ENCODE measurements at regions not wholly inside any gene's neighbourhood (a gene's known extent, or its start where the extent isn't known, plus 50 kb on each side); places are given as distances from the start of the nearest gene placed in this dataset.

DNA sequence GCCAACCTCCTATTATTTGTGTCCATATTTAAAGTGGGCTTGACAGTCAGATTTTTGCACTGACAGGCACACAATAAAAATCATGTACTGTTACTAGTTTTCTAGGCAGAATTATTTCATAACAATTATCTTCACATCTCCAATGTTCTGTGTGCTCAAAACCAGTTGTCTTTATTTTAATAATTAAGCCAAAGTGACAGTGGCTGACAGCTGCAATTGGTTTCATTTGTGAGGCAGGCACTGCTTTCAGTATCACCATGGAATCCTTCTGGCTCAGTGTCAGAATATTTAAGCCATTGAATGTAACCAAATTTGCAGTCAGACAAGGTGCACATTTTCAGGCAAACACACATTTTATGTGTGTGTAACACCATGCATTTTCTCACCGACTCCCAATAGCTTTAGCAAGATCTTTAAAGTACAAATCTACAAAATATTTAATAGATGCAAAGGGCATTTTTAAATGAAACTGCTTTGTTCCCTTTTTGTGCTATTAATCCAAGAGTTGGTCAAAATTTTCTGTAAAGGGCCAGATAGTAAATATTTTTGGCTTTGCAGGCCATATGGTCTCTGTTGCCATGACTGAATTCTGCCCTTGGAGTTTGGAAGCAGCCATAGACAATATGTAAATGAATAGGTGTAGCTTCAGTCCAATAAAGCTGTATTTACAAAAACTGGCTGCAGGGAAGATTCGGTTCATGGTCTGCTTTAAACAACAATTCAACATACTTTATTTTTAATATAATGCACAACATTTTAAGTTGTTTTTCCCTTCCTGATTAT is 486.0 kb downstream of the KCNJ2 start:
- no peak for DNase-seq (ENCODE audit: extremely low read depth in 1 of 11, low read depth in 9 of 11, low spot score in 4 of 11)

DNA sequence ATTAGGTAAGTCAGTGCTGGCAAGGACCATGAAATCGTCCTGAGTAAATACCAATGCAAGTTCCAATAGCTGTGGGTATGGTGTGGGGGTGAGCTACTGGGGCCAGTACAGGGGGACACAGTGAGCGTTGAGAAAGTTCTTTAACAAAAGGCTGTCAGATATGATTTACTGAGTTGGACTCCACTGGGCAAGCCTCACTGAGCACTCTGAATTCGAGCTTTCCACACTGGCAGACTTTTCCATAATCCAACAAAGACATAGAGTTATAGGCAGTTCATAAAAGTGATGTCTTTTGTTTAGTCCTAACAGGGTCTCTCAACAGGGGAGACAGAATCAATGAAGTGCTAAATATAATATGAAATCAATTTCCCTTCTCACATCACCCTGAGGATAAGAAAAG is 489.0 kb downstream of the KCNJ2 start:
- DNase-seq (ENCODE audit: extremely low read depth in 1 of 11, low read depth in 9 of 11, low spot score in 4 of 11), result no peak

DNA sequence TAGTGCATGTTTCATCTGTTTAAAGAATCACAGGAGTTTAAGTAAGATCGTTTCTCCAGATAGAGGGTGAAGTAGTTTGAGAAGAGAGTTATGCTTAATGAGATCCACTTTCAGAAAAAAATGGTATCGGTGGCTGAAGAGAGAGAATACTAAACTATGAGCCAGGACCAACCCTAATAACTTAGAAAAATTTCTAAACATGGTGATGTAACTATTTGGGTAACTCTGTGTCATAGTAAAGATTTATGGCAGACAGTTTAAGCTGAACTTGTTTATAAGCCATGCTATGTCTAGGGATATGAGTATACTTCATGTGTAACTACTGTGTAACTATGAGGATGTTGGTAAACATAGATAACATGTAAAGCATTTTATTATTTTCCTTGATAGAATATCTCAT is 489.5 kb downstream of the KCNJ2 start:
- no peak for DNase-seq (ENCODE audit: extremely low read depth in 1 of 11, low read depth in 9 of 11, low spot score in 4 of 11)

DNA sequence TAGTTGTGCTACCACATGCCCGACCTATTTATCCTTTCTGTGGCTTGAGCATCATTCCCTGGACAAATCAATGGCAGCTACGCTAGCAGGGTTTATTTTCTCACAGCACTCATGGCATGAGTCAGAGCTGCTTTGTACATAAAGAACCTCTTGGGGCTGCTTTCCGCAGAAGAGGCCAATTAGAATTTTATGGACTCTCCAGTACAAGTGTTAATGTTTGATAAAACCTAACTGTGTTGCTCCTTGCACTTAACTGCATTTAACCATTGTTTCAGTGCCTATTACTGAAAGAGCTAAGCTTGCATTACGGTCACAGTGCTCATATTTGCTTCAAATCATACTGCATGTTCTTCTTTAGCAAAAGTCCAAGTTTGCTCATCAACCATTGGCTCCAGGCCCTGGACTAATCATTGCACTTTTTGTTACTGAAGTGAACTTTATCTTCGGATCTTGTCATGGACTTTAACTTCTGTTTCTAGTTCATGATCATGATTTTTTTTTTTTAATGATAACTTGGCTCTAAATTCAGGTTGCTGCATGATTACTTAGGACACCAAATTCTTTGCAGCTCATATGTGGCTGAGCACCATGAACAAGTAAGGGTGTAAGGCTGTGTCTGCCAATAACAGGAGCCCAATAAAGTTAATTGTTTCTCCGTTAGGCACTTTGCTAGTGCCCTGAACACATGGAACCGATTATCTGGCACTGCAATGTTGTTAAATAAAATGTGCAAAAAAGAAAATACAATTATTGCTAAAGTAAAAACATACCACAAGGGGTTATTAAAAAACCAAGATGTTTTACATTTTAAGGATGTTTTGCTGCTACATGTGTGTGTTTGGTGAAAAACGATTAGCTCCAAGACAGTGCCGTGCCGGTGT is 492.2 kb downstream of the KCNJ2 start:
- DNase-seq (ENCODE audit: extremely low read depth in 1 of 11, low read depth in 9 of 11, low spot score in 4 of 11), result peak in 1 of 11 donors; percentile 28

DNA sequence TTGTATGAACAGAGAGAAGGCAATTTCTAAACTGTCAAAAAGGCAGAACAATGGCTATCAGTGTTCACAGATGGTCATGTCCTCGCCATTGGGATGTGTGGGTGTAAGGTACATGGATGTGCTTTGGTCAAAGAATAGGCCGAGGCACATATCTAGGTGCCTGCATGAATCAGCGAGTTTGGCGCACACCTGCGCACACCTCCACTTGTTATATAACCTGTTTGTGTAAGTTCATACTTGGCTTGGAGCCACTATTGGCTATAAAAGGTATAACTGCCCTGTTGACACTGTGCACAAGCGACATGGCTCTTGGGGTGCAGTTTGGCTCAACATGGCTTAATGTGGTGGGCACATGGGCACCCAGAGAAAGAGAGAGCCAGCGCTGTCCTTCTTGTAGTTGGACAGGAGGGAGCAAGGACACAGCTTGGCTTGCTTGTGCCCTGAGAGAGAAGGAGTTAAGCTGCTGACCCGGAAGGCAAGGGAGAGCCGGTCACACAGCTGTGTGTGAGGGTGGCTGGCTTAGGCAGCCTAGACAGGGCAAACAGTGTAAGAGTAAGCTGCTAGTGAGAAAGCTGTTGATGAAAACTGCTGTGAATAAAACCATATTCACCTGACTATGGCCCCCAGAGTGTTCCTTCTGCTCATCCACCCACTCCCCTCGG is 499.1 kb downstream of the KCNJ2 start:
- no peak for DNase-seq (ENCODE audit: extremely low read depth in 1 of 11, low read depth in 9 of 11, low spot score in 4 of 11)

DNA sequence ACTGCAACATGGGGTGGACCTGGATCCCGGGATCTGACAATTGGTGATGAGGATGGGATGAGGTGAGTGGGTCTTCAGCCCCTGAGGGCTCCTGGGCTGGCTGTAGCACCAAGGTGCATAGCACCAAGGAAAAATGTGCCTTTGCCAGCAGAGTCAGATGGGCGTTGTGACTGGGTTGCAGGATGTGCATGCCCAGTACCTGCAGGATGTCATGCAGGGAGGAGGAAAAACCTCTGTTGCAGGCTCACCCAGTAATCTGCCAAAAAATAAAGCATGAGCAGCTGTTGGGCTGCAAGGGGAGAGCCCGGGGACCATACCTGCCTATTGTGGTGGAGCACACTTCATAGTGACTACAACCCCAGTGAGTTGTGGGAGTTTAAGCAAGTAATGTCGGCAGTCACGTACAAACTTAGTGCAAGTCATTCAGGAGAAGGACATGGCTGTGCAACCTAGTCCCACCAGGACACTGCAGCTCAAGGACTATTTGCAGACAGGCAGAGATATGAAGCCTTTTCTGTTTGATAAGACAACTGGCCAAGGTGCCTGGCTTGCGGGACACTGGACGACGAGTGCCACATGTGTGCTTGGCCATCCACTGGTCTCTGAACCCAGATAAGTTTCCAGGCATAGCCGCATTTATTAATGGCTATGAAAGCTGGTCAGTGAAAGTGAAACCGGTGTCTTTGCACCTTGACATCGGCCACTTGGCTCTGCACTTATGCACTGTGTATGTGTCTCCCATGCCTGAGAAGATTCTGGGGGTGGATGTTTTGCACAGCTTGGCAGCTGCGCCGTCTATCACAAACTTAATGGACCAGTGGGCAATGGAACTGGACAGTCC is 499.8 kb downstream of the KCNJ2 start:
- DNase-seq (ENCODE audit: extremely low read depth in 1 of 11, low read depth in 9 of 11, low spot score in 4 of 11), result no peak

DNA sequence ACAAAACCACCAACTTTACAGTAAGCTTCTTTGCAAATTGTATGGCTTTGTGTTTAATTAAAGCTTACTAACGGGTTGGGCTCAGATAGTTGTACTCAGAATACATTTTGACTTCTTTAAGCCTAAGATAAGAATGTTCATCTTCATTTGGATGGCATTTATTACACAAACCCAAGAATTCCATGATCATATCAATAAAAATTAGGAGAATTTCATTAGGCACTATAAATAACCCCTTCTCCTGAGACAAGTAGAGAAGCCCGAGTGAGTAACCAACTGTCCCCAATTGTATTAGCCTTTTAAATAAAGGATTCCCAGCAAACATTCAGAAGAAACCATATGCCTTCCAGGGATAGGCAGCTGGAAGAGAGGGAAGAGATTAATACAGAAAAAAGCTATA is 504.7 kb downstream of the KCNJ2 start:
- DNase-seq (ENCODE audit: extremely low read depth in 1 of 11, low read depth in 9 of 11, low spot score in 4 of 11), result no peak

DNA sequence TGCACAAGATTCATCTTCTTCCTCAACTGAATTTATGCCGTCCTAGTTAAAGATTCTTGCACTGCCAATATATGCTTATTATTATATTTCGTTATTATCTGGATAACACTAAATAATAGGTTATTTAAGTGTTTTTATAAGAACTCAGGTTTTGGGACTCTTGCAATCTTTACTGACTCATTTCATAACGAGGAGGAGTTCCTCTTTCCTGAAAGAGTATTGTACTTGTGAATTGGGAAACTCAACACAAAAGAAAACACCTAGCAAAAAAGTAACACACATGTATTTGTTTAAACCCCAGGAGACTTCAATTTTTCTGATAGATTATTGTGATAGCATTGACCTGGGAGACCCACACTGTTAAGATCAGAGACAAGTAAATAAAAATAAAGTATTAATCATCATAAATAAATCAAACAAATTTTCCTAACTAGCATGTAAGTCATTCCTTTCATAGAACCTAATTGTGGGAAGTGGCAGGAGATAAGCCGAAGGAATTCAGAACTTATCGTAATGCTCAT is 505.8 kb downstream of the KCNJ2 start:
- DNase-seq (ENCODE audit: extremely low read depth in 1 of 11, low read depth in 9 of 11, low spot score in 4 of 11), result no peak

DNA sequence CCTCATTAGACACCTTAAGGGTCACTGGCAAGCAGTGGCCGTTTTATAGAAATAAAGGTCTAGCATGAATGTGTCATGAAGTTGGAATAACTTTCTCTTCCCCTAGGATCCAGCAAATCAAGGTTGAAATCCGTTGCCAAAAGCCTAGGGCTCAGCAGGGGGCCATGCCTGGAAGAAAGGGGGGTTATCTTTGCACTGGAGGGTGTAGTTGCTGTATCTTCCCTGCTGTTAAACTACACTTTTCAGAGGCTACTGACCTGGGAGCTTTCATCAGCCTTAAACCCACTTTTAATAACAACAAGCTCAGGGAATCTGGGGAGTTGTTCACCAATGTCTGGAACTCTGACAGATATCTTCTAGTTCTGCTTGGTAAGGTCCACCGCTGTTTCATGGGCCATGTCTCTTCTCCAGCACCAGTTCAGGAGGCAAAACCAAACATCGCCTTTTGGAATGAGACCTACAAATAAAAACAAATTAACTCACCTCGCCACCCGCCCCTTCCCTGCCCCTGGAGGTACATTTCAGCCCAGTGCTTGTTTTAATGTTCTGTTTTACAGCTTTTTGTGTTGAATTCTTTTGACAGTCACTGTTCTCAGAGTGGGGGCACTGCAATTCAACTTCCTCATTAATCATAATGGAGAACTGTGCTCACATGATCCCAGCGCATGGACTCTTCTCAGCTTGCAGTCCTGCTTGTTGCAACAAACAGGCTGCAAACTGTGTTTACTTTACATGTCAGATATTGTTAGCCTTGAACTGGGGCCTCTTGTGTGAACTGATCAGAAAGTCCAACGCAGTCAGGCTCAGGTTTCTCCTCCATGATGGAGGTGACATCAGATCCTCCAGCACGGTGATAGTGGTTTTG is 508.7 kb downstream of the KCNJ2 start:
- peak in 2 of 11 donors; percentile 8 to 14 for DNase-seq (ENCODE audit: extremely low read depth in 1 of 11, low read depth in 9 of 11, low spot score in 4 of 11)

DNA sequence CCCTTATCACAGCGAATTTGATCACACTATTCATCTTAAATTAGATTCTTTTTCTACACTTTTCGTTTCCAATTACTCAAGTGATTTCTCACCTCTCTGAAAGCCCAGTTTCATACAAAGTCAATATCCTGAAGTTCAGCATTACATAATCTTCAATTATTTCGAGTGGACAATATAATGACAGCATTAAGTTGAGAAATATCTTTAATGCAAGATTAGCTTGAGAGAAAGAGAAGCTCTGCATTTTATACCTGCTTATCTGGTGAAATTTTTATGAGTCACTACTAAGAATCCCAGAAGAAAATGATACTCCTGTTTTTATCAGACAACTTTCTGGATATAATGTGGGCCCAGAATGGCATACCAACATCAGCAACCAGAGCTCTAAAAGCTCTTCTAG is 509.6 kb downstream of the KCNJ2 start:
- no peak for DNase-seq (ENCODE audit: extremely low read depth in 1 of 11, low read depth in 9 of 11, low spot score in 4 of 11)

DNA sequence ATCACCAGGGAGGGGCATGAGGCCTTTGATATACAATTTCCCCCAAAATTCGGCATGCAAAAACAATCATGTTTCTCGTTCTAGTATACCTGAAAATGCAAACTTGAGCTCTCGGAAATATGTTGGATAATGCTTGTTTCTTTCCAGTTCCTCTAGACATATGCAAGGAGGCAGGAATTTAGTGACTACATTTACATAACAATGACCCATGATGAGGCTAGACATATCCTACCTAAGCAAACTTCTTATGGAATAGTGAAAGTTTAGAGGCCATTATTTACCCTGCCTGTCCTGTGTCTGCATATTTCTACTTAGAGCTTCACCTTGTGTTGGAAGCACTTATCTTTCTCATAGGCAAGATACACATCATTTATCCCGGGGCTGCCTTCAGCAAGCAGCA is 514.6 kb downstream of the KCNJ2 start:
- no peak for DNase-seq (ENCODE audit: extremely low read depth in 1 of 11, low read depth in 9 of 11, low spot score in 4 of 11)

DNA sequence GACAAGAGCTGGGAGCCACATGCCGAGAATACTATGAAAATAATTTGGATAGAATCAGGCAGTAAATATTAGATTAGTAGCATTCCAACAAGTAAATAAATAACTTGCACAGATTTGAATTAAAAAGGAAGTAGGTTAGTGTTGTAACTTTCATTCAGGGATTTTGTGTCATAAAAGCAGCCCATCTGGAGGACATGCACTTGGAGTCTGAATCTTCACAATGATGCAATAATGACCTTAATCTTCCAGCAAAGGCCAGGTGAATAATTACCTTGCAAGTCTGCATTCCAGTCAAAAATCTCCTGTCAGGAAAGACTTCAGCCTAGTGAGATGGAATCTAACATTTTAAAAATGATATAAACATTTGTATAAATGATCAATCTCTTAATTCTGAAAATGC is 518.1 kb downstream of the KCNJ2 start:
- DNase-seq (ENCODE audit: extremely low read depth in 1 of 11, low read depth in 9 of 11, low spot score in 4 of 11), result peak in 1 of 11 donors; percentile 12

DNA sequence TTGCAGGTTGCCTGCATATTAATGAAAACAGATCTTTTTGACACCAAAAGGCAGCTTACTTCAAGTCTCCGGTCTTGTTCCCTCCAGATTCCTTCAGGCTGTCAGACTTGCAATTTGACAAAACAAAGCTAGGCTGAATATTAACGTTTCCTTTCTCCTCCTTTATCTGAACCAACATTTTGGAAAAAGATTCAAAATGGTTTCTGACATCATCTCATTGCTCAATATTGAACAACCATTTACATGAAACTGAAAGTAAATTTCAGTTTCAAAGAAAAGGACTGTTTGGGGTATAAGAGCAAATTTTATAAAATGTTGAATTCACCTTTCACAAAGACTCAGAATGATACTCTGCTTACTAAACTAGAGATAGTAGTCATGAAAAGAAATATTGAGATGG is 521.8 kb downstream of the KCNJ2 start:
- DNase-seq (ENCODE audit: extremely low read depth in 1 of 11, low read depth in 9 of 11, low spot score in 4 of 11), result no peak

DNA sequence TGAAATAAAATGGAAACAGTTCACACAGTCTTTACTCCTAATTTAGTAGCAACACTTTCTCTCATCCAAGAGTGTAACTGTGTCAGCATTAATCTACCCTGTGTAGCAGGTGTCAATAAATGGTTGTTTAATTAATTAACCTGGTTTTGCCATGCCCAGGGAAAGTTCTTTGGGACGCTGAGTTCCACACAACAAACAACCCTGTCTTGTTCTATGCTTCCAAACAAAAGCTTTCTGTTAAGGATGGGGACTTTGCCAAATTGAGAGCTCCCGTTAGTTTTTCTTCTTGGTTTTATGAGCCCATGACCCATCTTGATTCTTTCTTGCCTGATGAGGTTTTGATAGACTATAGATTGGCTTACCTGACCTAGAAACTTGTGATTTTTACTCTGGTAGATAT is 530.1 kb downstream of the KCNJ2 start:
- no peak for DNase-seq (ENCODE audit: extremely low read depth in 1 of 11, low read depth in 9 of 11, low spot score in 4 of 11)

DNA sequence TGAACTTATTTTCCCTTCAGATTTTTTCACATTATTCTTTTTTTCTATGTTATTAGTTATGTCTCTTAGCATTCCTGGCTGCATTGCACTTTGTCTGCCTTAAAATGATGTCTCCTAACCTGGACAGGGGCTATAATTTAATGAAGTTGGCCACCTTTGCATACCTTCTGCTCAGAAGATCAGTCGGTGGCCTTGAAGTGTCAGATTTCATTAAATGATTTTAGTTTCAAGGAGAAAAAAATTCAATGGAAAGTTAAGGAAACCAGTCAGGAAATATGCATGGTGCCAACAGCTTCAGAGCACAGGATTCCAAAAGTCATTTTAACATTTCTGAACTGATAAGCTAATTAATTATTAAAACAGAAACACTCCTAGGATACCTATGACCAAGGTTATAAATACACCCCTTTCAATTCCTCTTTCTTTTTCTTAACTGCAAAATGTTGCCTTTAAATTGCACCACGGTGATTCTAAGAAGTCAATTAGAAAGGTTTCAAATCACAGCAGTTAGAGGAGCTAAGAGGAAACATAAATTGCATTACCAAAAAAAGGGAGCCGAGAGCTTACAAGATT is 533.4 kb downstream of the KCNJ2 start:
- DNase-seq (ENCODE audit: extremely low read depth in 1 of 11, low read depth in 9 of 11, low spot score in 4 of 11), result no peak

DNA sequence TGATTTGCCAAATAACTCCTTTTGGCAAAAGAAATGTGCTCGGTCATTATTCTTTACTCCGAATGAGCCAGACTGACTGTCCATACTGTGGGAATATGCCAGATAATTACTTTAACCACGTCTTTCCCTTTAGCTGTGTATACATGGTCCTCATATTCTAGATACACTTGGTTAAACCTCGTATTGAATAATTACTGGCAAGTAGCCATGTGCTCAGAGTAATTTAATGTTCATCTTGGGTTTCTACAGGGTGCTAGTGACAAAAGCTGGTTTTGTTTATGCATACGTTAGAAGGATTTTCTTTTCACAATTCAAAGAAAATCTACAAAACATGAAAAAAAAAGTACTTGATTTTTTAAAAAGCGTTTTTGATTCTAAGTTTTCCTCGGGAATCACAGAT is 540.3 kb downstream of the KCNJ2 start:
- no peak for DNase-seq (ENCODE audit: extremely low read depth in 1 of 11, low read depth in 9 of 11, low spot score in 4 of 11)

DNA sequence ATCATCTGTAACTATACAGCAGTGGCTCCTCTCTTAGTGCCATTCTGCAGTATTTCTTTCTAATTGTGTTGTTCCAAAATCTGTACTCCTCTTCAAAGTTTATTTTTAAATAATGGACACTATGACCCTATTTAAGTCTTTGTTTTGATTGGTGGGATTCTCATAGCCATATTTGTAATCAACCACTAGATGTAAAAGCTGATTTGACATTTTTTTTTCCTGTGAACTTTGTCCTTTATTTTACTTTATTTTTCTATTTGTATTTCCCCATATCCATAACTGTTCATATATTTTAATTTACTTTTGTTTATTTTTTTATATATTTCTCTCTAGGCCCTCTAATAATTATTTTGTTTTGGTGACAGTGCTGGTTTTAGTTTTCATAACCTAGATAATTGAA is 544.4 kb downstream of the KCNJ2 start:
- DNase-seq (ENCODE audit: extremely low read depth in 1 of 11, low read depth in 9 of 11, low spot score in 4 of 11), result no peak

DNA sequence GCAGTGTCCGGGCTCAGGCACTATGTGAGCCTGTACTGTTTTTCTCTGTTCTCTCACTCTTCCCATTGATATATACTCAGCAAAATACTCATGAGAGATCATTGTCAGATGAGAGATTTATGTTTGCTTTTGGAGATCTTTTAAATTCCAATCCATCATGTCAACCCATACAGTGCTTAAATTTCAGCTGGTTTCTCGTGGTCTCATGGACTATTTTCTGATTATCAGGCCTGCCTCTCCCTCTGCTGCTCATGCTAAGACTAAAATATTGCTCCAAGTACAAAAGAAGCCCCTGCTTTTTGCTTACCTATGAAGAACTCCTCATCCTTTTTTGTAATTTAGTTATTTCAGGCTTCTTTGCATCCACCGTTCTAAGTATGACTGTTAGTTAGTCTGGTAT is 547.2 kb downstream of the KCNJ2 start:
- DNase-seq (ENCODE audit: extremely low read depth in 1 of 11, low read depth in 9 of 11, low spot score in 4 of 11), result no peak

All from renal cortex interstitium (tissue), 11 donors.